HL-60 (cell line): ENCODE measurements at regions not wholly inside any gene's neighbourhood (a gene's known extent, or its start where the extent isn't known, plus 50 kb on each side); places are given as distances from the start of the nearest gene placed in this dataset.

Source experiments
- DNase-seq, 2 experiments: peaks; one replicate each; pipeline ENCODE4 v3.0.0-alpha.2; 2010 to 2020; ENCODE audit warnings: low read depth in 1 of 2, low spot score in 1 of 2
- H3K27ac ChIP-seq: fragments of 250-450 bp; sonication (Bioruptor Pico); replicated peaks from 2 replicates; pipeline ENCODE4 v1.5.1; 2020; ENCODE audit warnings: mild to moderate bottlenecking, moderate library complexity
- H3K27me3 ChIP-seq: fragments of 250-450 bp; sonication (Bioruptor Pico); 2 replicates; pipeline ENCODE4 v1.5.1; 2021; ENCODE audit warnings: mild to moderate bottlenecking, moderate library complexity; ENCODE audit not compliant: insufficient read depth, poor library complexity, severe bottlenecking
- H3K4me3 ChIP-seq: replicated peaks from 2 replicates; pipeline ENCODE4 v1.5.1; 2011; ENCODE audit warnings: mild to moderate bottlenecking, control low read depth, low read length; ENCODE audit not compliant: insufficient read depth
- GABPA ChIP-seq: IDR thresholded peaks from 2 replicates; pipeline ENCODE4 v1.6.1; 2012; ENCODE audit warnings: low read depth
- POLR2AphosphoS5 ChIP-seq: IDR thresholded peaks from 2 replicates; pipeline ENCODE4 v1.6.1; 2012; ENCODE audit warnings: low read depth
- SPI1 ChIP-seq: IDR thresholded peaks from 2 replicates; pipeline ENCODE4 v1.6.1; 2012; ENCODE audit warnings: low read depth, mild to moderate bottlenecking, borderline replicate concordance
- TF ChIP-seq, protein P1 (sequence below): IDR thresholded peaks from 2 replicates; pipeline ENCODE4 v1.6.1; 2012; ENCODE audit warnings: low read depth; ENCODE audit not compliant: insufficient replicate concordance
- TF ChIP-seq, protein P2 (sequence below): IDR thresholded peaks from one replicate; pipeline ENCODE4 v1.5.1; 2011; ENCODE audit warnings: low read length, control low read depth, inconsistent platforms; ENCODE audit not compliant: insufficient read depth

DNA sequence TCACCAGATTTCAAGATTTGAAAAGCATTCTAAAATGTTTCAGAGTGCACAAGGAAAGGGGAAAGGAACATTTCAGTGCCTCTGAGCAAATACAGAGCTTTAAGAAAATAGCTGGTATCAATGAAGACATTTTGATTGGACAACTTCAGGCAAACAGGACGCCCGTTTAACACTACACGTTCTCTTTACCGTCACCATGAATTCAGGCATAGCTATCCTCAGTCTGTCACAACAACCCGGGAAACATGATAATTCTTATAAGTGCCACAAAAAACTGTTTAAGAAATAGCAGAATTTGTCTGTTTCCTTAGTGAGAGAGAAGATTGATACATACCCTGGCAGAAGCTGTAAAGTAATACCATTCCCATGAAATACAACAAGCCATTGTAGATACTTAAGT lies 392.4 kb upstream of the PDE4D start:
- H3K27ac ChIP-seq = peak overlapping the region; percentile 57
- no peak for DNase-seq
- H3K4me3 ChIP-seq = no peak overlapping the region
- TF ChIP-seq, protein P1, sequence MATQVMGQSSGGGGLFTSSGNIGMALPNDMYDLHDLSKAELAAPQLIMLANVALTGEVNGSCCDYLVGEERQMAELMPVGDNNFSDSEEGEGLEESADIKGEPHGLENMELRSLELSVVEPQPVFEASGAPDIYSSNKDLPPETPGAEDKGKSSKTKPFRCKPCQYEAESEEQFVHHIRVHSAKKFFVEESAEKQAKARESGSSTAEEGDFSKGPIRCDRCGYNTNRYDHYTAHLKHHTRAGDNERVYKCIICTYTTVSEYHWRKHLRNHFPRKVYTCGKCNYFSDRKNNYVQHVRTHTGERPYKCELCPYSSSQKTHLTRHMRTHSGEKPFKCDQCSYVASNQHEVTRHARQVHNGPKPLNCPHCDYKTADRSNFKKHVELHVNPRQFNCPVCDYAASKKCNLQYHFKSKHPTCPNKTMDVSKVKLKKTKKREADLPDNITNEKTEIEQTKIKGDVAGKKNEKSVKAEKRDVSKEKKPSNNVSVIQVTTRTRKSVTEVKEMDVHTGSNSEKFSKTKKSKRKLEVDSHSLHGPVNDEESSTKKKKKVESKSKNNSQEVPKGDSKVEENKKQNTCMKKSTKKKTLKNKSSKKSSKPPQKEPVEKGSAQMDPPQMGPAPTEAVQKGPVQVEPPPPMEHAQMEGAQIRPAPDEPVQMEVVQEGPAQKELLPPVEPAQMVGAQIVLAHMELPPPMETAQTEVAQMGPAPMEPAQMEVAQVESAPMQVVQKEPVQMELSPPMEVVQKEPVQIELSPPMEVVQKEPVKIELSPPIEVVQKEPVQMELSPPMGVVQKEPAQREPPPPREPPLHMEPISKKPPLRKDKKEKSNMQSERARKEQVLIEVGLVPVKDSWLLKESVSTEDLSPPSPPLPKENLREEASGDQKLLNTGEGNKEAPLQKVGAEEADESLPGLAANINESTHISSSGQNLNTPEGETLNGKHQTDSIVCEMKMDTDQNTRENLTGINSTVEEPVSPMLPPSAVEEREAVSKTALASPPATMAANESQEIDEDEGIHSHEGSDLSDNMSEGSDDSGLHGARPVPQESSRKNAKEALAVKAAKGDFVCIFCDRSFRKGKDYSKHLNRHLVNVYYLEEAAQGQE = no peak
- no peak for TF ChIP-seq SPI1
- H3K27me3 ChIP-seq = no peaks in the 10 kb centered on the region

DNA sequence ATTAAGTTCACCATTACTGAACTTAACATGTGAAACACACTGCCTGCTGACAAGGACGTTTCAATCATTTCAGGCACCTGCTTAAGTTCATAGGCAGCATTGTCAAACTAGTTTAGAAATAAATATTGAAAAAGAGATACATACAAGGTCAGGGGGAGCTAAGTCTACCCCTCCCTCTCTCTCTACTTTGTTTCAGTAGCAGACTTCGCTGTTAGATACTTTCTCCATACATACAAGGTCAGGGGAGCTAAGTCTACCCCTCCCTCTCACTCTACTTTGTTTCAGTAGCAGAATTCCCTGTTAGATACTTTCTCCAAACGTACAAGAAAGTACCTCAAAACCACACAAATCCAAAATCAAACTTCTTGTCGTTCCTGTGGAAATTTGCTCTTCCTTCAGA lies 387.4 kb upstream of the PDE4D start:
- Histone ChIP-seq H3K27me3 (no peaks in the 10 kb centered on the region), H3K27ac (no peak overlapping the region), H3K4me3 (no peak overlapping the region)
- TF ChIP-seq, protein P1 = no peak
- TF ChIP-seq POLR2AphosphoS5 = no peak
- TF ChIP-seq GABPA = no peak
- TF ChIP-seq, protein P2, sequence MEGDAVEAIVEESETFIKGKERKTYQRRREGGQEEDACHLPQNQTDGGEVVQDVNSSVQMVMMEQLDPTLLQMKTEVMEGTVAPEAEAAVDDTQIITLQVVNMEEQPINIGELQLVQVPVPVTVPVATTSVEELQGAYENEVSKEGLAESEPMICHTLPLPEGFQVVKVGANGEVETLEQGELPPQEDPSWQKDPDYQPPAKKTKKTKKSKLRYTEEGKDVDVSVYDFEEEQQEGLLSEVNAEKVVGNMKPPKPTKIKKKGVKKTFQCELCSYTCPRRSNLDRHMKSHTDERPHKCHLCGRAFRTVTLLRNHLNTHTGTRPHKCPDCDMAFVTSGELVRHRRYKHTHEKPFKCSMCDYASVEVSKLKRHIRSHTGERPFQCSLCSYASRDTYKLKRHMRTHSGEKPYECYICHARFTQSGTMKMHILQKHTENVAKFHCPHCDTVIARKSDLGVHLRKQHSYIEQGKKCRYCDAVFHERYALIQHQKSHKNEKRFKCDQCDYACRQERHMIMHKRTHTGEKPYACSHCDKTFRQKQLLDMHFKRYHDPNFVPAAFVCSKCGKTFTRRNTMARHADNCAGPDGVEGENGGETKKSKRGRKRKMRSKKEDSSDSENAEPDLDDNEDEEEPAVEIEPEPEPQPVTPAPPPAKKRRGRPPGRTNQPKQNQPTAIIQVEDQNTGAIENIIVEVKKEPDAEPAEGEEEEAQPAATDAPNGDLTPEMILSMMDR = no peak
- TF ChIP-seq SPI1 = no peak
- no peak for DNase-seq

DNA sequence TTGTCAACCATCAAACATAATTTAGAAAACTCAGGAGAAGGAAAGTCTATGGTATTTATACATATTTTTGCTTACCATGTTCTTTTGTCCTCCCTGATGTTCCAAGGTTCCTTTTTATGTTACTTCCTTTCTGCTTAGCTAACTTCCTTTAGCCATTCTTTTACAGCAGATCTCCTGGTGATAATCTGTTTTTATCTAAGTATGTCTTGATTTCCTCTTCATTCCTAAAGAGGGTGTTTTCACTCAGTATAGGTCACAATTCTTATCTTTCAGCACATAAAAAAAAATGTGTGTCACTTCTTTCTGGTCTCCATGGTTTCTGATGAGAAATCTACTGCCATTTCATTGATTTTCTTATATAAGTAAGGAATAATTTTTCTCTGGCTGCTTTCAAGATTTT lies 384.4 kb upstream of the PDE4D start:
- H3K27me3 ChIP-seq = no peaks in the 10 kb centered on the region
- H3K4me3 ChIP-seq = no peak overlapping the region
- TF ChIP-seq SPI1 (no peak), POLR2AphosphoS5 (no peak), GABPA (no peak)
- TF ChIP-seq, protein P2 = no peak
- TF ChIP-seq, protein P1 = no peak
- no peak for DNase-seq
- 0 out of 2 replicates have a peak overlapping the region, but pooled peaks have one; percentile 14 for H3K27ac ChIP-seq

DNA sequence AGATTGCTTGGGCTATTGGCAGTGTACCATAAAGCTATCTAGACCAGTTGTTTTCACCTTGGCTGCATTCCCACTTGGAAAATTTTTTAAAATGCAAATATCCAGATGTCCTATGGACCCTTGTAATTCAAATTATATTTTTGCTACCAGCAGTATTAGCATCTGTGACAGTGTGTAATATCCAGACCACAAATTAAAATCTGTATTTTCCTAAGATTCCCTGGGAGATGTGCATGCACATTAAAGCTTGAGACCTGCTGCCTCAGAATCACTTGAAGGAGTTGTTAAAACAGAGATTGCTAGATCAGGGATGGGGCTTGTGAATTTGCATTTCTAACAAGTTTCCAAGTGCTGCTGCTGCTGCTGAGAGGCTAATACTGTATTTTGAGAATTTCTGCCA lies 381.2 kb upstream of the PDE4D start:
- DNase-seq = no peak
- TF ChIP-seq SPI1 (no peak), POLR2AphosphoS5 (no peak), GABPA (no peak)
- TF ChIP-seq, protein P1 = no peak
- TF ChIP-seq, protein P2 = no peak
- Histone ChIP-seq H3K27me3 (no peaks in the 10 kb centered on the region), H3K4me3 (no peak overlapping the region), H3K27ac (no peak overlapping the region)
